ENCODE measurements at regions not wholly inside any gene's neighbourhood (a gene's known extent, or its start where the extent isn't known, plus 50 kb on each side); places are given as distances from the start of the nearest gene placed in this dataset.

GRCh38 chr5:115372146-115372545, 75.7 kb upstream of the CCDC112 start:
- no peak for DNase-seq
- intact Hi-C loops (cut with DNase I; ENCODE audit: low total_unique reads): no loop called here
- no peaks in the 10 kb centered on the region for H3K9me3 ChIP-seq
- H3K36me3 ChIP-seq (ENCODE audit: low read depth, missing control alignments): no peaks in the 10 kb centered on the region
- no peak overlapping the region for H3K27ac ChIP-seq
- no peaks in the 10 kb centered on the region for H3K27me3 ChIP-seq
- 56 to 65% methylated on average over 2 of the region's 2 CpGs for WGBS, 2 donors
- no peaks in the 10 kb centered on the region for H3K4me1 ChIP-seq
- no peak overlapping the region for H3K4me3 ChIP-seq
- TF ChIP-seq POLR2A (IDR thresholded peaks at IDR 0.05) (no peak), CTCF (IDR thresholded peaks at IDR 0.05) (no peak)

- no peak for DNase-seq
- no peaks in the 10 kb centered on the region for H3K27me3 ChIP-seq
- H3K27ac ChIP-seq: no peak overlapping the region
- no peaks in the 10 kb centered on the region for H3K36me3 ChIP-seq (ENCODE audit: low read depth, missing control alignments)
- no peaks in the 10 kb centered on the region for H3K4me1 ChIP-seq
- intact Hi-C loops (cut with DNase I; ENCODE audit: low total_unique reads): no loop called here
- no peak overlapping the region for H3K4me3 ChIP-seq
- TF ChIP-seq POLR2A (IDR thresholded peaks at IDR 0.05) (no peak), CTCF (IDR thresholded peaks at IDR 0.05) (no peak)
- H3K9me3 ChIP-seq: no peaks in the 10 kb centered on the region
- WGBS, 2 donors: 90 to 95% methylated on average over 5 to 12 of the region's 12 CpGs
Observed at GRCh38 chr5:115369430-115370144, 73.1 kb upstream of the CCDC112 start.

GRCh38 chr5:115366223-115366622, 69.8 kb upstream of the CCDC112 start:
- intact Hi-C loops (cut with DNase I; ENCODE audit: low total_unique reads): no loop called here
- DNase-seq: no peak
- H3K27me3 ChIP-seq: no peaks in the 10 kb centered on the region
- H3K4me3 ChIP-seq: no peak overlapping the region
- H3K36me3 ChIP-seq (ENCODE audit: low read depth, missing control alignments): no peaks in the 10 kb centered on the region
- H3K4me1 ChIP-seq: no peaks in the 10 kb centered on the region
- TF ChIP-seq POLR2A (IDR thresholded peaks at IDR 0.05) (no peak), CTCF (IDR thresholded peaks at IDR 0.05) (no peak)
- no peak overlapping the region for H3K27ac ChIP-seq
- no peaks in the 10 kb centered on the region for H3K9me3 ChIP-seq
- 55 to 71% methylated on average over 2 of the region's 2 CpGs for WGBS, 2 donors

DNA sequence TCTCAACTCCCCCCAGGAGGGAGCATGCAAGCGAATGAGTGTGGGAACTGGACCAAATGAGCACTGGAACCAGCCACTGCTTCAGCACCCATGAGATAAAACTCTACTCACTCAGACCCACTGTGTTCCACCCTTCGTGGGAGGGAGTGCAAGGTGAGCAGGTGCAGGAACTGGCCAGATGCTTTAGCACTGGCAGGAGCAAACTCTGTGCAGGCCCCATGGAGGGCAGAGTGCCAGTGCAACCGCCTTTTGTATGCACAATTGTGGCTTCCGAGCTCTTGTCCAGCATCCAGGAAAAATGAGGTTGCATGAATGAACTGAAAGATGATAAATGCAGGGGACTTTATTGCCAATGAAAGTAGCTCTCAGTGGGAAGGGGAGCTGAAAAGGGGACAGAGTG, 67.4 kb upstream of the CCDC112 start:
- 69 to 91% methylated on average over 3 to 4 of the region's 4 CpGs for WGBS, 2 donors
- Histone ChIP-seq H3K9me3 (no peaks in the 10 kb centered on the region), H3K36me3 (ENCODE audit: low read depth, missing control alignments) (no peaks in the 10 kb centered on the region), H3K4me3 (no peak overlapping the region), H3K27me3 (no peaks in the 10 kb centered on the region), H3K27ac (no peak overlapping the region), H3K4me1 (no peaks in the 10 kb centered on the region)
- TF ChIP-seq CTCF (IDR thresholded peaks at IDR 0.05) (no peak), POLR2A (IDR thresholded peaks at IDR 0.05) (no peak)
- intact Hi-C loops (cut with DNase I; ENCODE audit: low total_unique reads): no loop called here
- no peak for DNase-seq

DNA sequence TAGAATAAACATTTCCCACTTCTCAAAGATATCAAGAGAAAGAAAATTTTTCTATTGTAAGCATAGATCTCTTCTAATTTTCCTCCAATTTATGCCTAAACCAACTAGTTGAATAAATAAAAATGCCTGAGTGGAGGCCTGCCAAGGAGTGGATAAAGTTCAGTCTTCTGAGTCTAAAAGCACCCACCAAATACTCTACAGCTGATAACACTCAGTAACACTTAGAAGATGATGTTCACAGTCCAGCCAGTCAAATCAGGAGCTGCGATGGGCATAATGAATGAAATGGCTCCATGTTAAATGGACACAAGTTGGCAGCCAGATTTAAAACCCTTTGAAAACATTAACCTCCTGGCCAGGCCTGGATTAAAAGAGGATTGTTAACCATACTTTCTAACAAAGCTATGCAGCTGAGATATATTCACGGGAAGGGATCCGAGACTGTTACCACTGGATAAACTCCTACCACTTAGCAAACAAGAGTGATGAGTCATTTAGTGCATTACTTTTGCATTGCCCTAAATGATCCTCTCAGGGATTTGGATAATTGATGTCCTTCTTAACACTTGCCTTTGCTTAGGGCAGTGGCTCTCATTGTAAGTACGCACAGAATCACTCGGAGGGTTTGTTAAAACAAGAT, 63.7 kb upstream of the CCDC112 start:
- H3K4me3 ChIP-seq: no peak overlapping the region
- no peaks in the 10 kb centered on the region for H3K9me3 ChIP-seq
- DNase-seq: no peak
- no peak overlapping the region for H3K27ac ChIP-seq
- H3K36me3 ChIP-seq (ENCODE audit: low read depth, missing control alignments): no peaks in the 10 kb centered on the region
- WGBS, 2 donors: 71 to 84% methylated on average over 5 of the region's 5 CpGs
- TF ChIP-seq POLR2A (IDR thresholded peaks at IDR 0.05) (no peak), CTCF (IDR thresholded peaks at IDR 0.05) (no peak)
- H3K27me3 ChIP-seq: no peaks in the 10 kb centered on the region
- no peaks in the 10 kb centered on the region for H3K4me1 ChIP-seq
- intact Hi-C loops (cut with DNase I; ENCODE audit: low total_unique reads): no loop called here

Measured in testis (tissue), 2 donors.